CD14-positive monocyte (primary cell): ENCODE measurements at regions not wholly inside any gene's neighbourhood (a gene's known extent, or its start where the extent isn't known, plus 50 kb on each side); places are given as distances from the start of the nearest gene placed in this dataset.

Source experiments
- DNase-seq, 3 donors: peaks; one replicate each; pipeline ENCODE4 v3.0.0-alpha.2; 2011 to 2022
- H2AFZ ChIP-seq: 2 replicates; pipeline ENCODE4 v1.6.0; 2012; ENCODE audit warnings: mild to moderate bottlenecking, low read depth, low read length, inconsistent platforms; ENCODE audit not compliant: insufficient read depth, poor library complexity, severe bottlenecking
- H3K27ac ChIP-seq, 2 donors: 1 replicate in 1 of 2; 2 replicates in 1 of 2; pipeline ENCODE4 v1.5.1; 2012 to 2013; ENCODE audit warnings: low read length in 2 of 2, control low read depth in 1 of 2, inconsistent platforms in 1 of 2, low read depth in 1 of 2, mild to moderate bottlenecking in 1 of 2
- H3K27me3 ChIP-seq, 2 donors: one replicate each; pipeline versions ENCODE4 v1.6.0 to v1.6.1; 2011 to 2013; ENCODE audit warnings: low read length in 2 of 2; ENCODE audit not compliant: control insufficient read depth in 2 of 2, insufficient read depth in 2 of 2
- H3K36me3 ChIP-seq, 2 donors: replicated peaks in 1 of 2; 1 replicate in 1 of 2; 2 replicates in 1 of 2; pipeline versions ENCODE4 v1.5.1 to v1.6.1; 2012 to 2013; ENCODE audit warnings: low read length in 2 of 2, control low read depth in 1 of 2, inconsistent platforms in 1 of 2, mild to moderate bottlenecking in 1 of 2; ENCODE audit not compliant: insufficient read depth in 2 of 2, control insufficient read depth in 1 of 2
- H3K4me1 ChIP-seq, 2 donors: 1 replicate in 1 of 2; 2 replicates in 1 of 2; pipeline versions ENCODE4 v1.5.1 to v1.6.1; 2012 to 2013; ENCODE audit warnings: low read length in 2 of 2, control low read depth in 1 of 2, inconsistent platforms in 1 of 2, mild to moderate bottlenecking in 1 of 2, moderate library complexity in 1 of 2; ENCODE audit not compliant: insufficient read depth in 2 of 2, control insufficient read depth in 1 of 2
- H3K4me2 ChIP-seq: replicated peaks from 2 replicates; pipeline ENCODE3; 2012; ENCODE audit warnings: low read length, moderate library complexity, mild to moderate bottlenecking; ENCODE audit not compliant: poor library complexity, severe bottlenecking; ENCODE audit errors: extremely low read depth
- H3K4me3 ChIP-seq, 3 experiments: fragments of 200-600 bp in 1 of 3; sonication (generic) in 1 of 3; replicated peaks in 1 of 3; 1 replicate in 2 of 3; 2 replicates in 1 of 3; pipeline ENCODE4 v1.5.1; 2011 to 2013; ENCODE audit warnings: low read length in 3 of 3, mild to moderate bottlenecking in 3 of 3, control low read depth in 2 of 3, low read depth in 2 of 3, inconsistent platforms in 1 of 3, moderate library complexity in 1 of 3
- H3K79me2 ChIP-seq: 2 replicates; pipeline ENCODE4 v1.6.0; 2012; ENCODE audit warnings: mild to moderate bottlenecking, control low read depth, inconsistent platforms, low read length, moderate library complexity; ENCODE audit not compliant: insufficient read depth
- H3K9ac ChIP-seq: 2 replicates; pipeline ENCODE4 v1.6.0; 2017; ENCODE audit warnings: low read length, mild to moderate bottlenecking; ENCODE audit not compliant: insufficient read depth, poor library complexity, severe bottlenecking
- H3K9me3 ChIP-seq, 2 donors: replicated peaks in 1 of 2; 1 replicate in 1 of 2; 2 replicates in 1 of 2; pipeline versions ENCODE4 v1.5.1 to v1.6.1; 2012 to 2013; ENCODE audit warnings: low read length in 2 of 2, control low read depth in 1 of 2; ENCODE audit not compliant: control insufficient read depth in 1 of 2, insufficient read depth in 1 of 2
- H4K20me1 ChIP-seq: 2 replicates; pipeline ENCODE4 v1.6.0; 2012; ENCODE audit warnings: mild to moderate bottlenecking, low read length, control low read depth, moderate library complexity; ENCODE audit not compliant: insufficient read depth
- H3K27ac Mint-ChIP-seq, 7 donors: one replicate each; pipeline ENCODE4 v1.8.0; 2020; ENCODE audit warnings: mild to moderate bottlenecking in 7 of 7, mixed read lengths in 7 of 7, moderate library complexity in 6 of 7, inconsistent platforms in 2 of 7
- H3K27me3 Mint-ChIP-seq, 3 donors: one replicate each; pipeline ENCODE4 v1.8.0; 2021 to 2022; ENCODE audit warnings: low read depth in 3 of 3, mild to moderate bottlenecking in 3 of 3, mixed read lengths in 3 of 3, moderate library complexity in 3 of 3, inconsistent platforms in 1 of 3
- H3K36me3 Mint-ChIP-seq, 2 donors: one replicate each; pipeline ENCODE4 v1.8.0; 2020; ENCODE audit warnings: mixed read lengths in 2 of 2, inconsistent platforms in 1 of 2, mild to moderate bottlenecking in 1 of 2
- H3K4me1 Mint-ChIP-seq: one replicate; pipeline ENCODE4 v1.8.0; 2020; ENCODE audit warnings: mild to moderate bottlenecking, mixed read lengths
- H3K4me3 Mint-ChIP-seq, 2 donors: one replicate each; pipeline ENCODE4 v1.8.0; 2020; ENCODE audit warnings: mild to moderate bottlenecking in 2 of 2, mixed read lengths in 2 of 2, moderate library complexity in 1 of 2
- H3K9me3 Mint-ChIP-seq, 7 donors: one replicate each; pipeline ENCODE4 v1.8.0; 2020 to 2022; ENCODE audit warnings: mixed read lengths in 7 of 7, mild to moderate bottlenecking in 6 of 7, moderate library complexity in 6 of 7, inconsistent platforms in 2 of 7
- WGBS: methylation state at CpG from one replicate; pipeline ENCODE4 v1.1.5; 2013; ENCODE audit warnings: missing lambda C conversion rate; ENCODE audit not compliant: insufficient coverage; 5-methylcytosine and 5-hydroxymethylcytosine counted together
- intact Hi-C, 2 donors: fragments of 100-400 bp; cut with micrococcal nuclease; formaldehyde crosslinking; loops; one replicate each; pipeline versions ENCODE4 v1.15.0 to v1.15.1; 2023
- TF ChIP-seq, protein P1 (sequence below): fragments of 200-600 bp; IDR thresholded peaks from one replicate; pipeline ENCODE4 v1.8.0; 2022; ENCODE audit warnings: antibody characterized with exemption, mild to moderate bottlenecking

DNA sequence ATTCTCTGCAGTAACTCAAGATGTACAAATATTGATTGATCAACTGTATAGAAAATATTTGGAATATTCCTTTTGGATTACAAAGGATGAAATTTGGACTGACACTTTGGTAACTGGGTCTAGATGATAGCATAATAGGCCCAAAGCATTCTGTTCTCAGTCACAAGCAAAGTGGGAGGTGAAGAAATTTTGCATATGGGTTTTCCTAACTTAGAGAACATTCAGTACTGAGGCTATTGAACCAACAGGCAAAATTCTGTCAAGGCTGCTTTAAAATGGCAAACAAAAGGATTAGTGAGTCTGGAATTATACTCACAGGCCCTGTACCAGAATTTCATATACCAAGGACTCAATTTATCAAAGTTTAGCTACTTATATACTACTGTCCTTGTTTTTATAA, 1020.6 kb downstream of the TLE4 start:
- Histone ChIP-seq H3K36me3 (no peaks in the 10 kb centered on the region), H2AFZ (no peak overlapping the region), H3K4me2 (no peak overlapping the region), H3K4me1 (no peaks in the 10 kb centered on the region), H3K4me3 (no peak overlapping the region), H3K27me3 (no peaks in the 10 kb centered on the region), H3K79me2 (no peaks in the 10 kb centered on the region), H3K9me3 (peaks cover 12 to 17% of the 10 kb centered on the region in 2 donors), H3K27ac (no peak overlapping the region), H4K20me1 (no peaks in the 10 kb centered on the region), H3K9ac (no peak overlapping the region)
- intact Hi-C loops = loop anchor here in 1 of 2 donors (10.0 kb wide), 1 partner anchor 1558 kb away; no protein-coding TSS in a partner anchor
- TF ChIP-seq, protein P1, sequence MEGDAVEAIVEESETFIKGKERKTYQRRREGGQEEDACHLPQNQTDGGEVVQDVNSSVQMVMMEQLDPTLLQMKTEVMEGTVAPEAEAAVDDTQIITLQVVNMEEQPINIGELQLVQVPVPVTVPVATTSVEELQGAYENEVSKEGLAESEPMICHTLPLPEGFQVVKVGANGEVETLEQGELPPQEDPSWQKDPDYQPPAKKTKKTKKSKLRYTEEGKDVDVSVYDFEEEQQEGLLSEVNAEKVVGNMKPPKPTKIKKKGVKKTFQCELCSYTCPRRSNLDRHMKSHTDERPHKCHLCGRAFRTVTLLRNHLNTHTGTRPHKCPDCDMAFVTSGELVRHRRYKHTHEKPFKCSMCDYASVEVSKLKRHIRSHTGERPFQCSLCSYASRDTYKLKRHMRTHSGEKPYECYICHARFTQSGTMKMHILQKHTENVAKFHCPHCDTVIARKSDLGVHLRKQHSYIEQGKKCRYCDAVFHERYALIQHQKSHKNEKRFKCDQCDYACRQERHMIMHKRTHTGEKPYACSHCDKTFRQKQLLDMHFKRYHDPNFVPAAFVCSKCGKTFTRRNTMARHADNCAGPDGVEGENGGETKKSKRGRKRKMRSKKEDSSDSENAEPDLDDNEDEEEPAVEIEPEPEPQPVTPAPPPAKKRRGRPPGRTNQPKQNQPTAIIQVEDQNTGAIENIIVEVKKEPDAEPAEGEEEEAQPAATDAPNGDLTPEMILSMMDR = no peak
- Mint-ChIP-seq H3K4me3 (no peak overlapping the region), H3K9me3 (peaks cover 1 to 10% (median 7%) of the 10 kb centered on the region in 7 donors), H3K4me1 (no peaks in the 10 kb centered on the region), H3K27me3 (peaks cover 0 to 2% (median 0%) of the 10 kb centered on the region in 3 donors), H3K27ac (no peak overlapping the region), H3K36me3 (no peaks in the 10 kb centered on the region)
- no peak for DNase-seq

DNA sequence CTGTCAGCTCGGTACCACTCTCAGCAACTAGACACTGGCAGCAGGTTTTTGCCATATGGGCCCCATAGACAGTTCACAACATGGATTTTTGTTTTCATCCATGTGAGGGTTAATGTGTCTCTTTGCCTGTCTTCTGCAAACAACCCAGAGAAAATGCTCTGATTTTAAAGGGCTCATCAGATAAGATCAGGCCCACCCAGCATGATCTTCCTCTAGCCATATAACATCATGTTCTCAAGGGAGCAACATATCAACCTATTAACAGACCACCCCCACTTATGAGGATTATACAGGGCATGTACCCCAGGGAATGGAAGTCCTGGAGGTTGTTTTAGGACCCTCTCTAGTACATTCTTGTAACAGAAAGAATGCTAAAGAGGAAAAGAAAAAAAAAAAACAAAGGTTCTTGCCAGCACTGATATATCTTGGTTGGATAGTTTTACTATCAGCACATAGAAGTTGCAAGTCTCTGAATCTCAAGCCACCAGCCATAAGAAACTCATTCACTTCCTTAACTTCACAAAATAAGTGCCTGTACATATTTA, 1015.1 kb downstream of the TLE4 start:
- H3K27me3 Mint-ChIP-seq = no peaks in the 10 kb centered on the region
- H3K9me3 Mint-ChIP-seq = peaks cover 0 to 7% (median 2%) of the 10 kb centered on the region in 7 donors
- H3K4me1 Mint-ChIP-seq = no peaks in the 10 kb centered on the region
- Histone ChIP-seq H3K9ac (no peak overlapping the region), H3K27ac (no peak overlapping the region), H4K20me1 (no peaks in the 10 kb centered on the region), H3K4me1 (no peaks in the 10 kb centered on the region), H3K4me2 (no peak overlapping the region), H3K79me2 (no peaks in the 10 kb centered on the region), H2AFZ (no peak overlapping the region), H3K36me3 (no peaks in the 10 kb centered on the region), H3K27me3 (no peaks in the 10 kb centered on the region), H3K4me3 (no peak overlapping the region), H3K9me3 (peaks cover 0 to 4% of the 10 kb centered on the region in 2 donors)
- no peaks in the 10 kb centered on the region for H3K36me3 Mint-ChIP-seq
- no CpG with 5 or more reads among the region's 1 CpG for WGBS
- TF ChIP-seq, protein P1 = no peak
- no peak overlapping the region for H3K27ac Mint-ChIP-seq
- H3K4me3 Mint-ChIP-seq = no peak overlapping the region
- intact Hi-C loops = loop anchor here in 1 of 2 donors (10.0 kb wide), 1 partner anchor 58 kb away; no protein-coding TSS in a partner anchor
- DNase-seq = no peak
